ENCODE measurements at regions not wholly inside any gene's neighbourhood (a gene's known extent, or its start where the extent isn't known, plus 50 kb on each side); places are given as distances from the start of the nearest gene placed in this dataset.

DNA sequence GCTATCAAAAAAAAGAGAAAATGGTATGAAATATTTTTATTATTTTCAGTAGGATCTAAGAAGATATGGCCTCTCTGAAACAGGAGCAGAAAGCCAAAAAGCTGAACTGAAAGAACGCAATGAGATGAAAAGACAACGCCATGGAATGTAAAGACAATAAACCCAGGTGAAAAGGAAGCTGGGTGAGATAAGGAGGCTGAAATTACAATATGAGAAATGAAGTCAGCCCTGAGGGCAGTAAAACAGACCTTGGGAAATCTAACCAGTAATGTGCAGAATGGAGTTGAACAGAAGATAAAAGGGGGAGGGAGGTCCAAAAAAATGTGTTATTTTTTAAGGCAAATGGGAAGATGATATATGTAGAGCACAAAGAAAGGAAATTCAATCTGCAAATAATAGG, 265.3 kb downstream of the ENC1 start:
- RAD21 ChIA-PET (ENCODE audit: low non-redundant PET in 1 of 2, low total read pairs in 2 of 2, uncharacterized antibody in 2 of 2, unreplicated experiment in 2 of 2), result no interaction called here
- no peak overlapping the region for H3K4me2 ChIP-seq (ENCODE audit: low read length)
- intact Hi-C loops (cut with micrococcal nuclease), result no loop called here

More for the DNA sequence above, 265.3 kb downstream of the ENC1 start:
- BruUV-seq (replicated peaks), result no TSS peak
- H3K4me3 ChIP-seq (replicated peaks in 1 of 2; ENCODE audit: low read depth in 1 of 2, low read length in 2 of 2), result no peak overlapping the region
- ChIA-PET POLR2A (no interaction called here), CTCF (no interaction called here)
- no peak for TF ChIP-seq YY1 (IDR thresholded peaks at IDR 0.05; ENCODE audit: extremely low read depth, insufficient replicate concordance, low read depth, low read length)
- TF ChIP-seq MAX (IDR thresholded peaks at IDR 0.05), result no peak
- TF ChIP-seq, protein P1, sequence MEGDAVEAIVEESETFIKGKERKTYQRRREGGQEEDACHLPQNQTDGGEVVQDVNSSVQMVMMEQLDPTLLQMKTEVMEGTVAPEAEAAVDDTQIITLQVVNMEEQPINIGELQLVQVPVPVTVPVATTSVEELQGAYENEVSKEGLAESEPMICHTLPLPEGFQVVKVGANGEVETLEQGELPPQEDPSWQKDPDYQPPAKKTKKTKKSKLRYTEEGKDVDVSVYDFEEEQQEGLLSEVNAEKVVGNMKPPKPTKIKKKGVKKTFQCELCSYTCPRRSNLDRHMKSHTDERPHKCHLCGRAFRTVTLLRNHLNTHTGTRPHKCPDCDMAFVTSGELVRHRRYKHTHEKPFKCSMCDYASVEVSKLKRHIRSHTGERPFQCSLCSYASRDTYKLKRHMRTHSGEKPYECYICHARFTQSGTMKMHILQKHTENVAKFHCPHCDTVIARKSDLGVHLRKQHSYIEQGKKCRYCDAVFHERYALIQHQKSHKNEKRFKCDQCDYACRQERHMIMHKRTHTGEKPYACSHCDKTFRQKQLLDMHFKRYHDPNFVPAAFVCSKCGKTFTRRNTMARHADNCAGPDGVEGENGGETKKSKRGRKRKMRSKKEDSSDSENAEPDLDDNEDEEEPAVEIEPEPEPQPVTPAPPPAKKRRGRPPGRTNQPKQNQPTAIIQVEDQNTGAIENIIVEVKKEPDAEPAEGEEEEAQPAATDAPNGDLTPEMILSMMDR (IDR thresholded peaks at IDR 0.05 in 2 of 3, conservative IDR thresholded peaks at IDR 0.05 in 1 of 3; ENCODE audit: borderline replicate concordance in 1 of 3, insufficient read depth in 1 of 3, low read depth in 2 of 3, low read length in 2 of 3), result no peak
- TF ChIP-seq ZFX (IDR thresholded peaks at IDR 0.05), result no peak
- TF ChIP-seq FOSL1 (IDR thresholded peaks at IDR 0.05; ENCODE audit: low read depth), result no peak
- no peak for TF ChIP-seq ELF1 (IDR thresholded peaks at IDR 0.05; ENCODE audit: borderline replicate concordance, low read depth)
- TF ChIP-seq, protein P2, sequence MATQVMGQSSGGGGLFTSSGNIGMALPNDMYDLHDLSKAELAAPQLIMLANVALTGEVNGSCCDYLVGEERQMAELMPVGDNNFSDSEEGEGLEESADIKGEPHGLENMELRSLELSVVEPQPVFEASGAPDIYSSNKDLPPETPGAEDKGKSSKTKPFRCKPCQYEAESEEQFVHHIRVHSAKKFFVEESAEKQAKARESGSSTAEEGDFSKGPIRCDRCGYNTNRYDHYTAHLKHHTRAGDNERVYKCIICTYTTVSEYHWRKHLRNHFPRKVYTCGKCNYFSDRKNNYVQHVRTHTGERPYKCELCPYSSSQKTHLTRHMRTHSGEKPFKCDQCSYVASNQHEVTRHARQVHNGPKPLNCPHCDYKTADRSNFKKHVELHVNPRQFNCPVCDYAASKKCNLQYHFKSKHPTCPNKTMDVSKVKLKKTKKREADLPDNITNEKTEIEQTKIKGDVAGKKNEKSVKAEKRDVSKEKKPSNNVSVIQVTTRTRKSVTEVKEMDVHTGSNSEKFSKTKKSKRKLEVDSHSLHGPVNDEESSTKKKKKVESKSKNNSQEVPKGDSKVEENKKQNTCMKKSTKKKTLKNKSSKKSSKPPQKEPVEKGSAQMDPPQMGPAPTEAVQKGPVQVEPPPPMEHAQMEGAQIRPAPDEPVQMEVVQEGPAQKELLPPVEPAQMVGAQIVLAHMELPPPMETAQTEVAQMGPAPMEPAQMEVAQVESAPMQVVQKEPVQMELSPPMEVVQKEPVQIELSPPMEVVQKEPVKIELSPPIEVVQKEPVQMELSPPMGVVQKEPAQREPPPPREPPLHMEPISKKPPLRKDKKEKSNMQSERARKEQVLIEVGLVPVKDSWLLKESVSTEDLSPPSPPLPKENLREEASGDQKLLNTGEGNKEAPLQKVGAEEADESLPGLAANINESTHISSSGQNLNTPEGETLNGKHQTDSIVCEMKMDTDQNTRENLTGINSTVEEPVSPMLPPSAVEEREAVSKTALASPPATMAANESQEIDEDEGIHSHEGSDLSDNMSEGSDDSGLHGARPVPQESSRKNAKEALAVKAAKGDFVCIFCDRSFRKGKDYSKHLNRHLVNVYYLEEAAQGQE (IDR thresholded peaks at IDR 0.05; ENCODE audit: low read depth), result no peak
- TF ChIP-seq CEBPB (IDR thresholded peaks at IDR 0.05; ENCODE audit: low read depth), result no peak
- no peak for TF ChIP-seq SIN3A (IDR thresholded peaks at IDR 0.05; ENCODE audit: low read depth)
- no peak for TF ChIP-seq SRF (IDR thresholded peaks at IDR 0.05; ENCODE audit: low read depth)
- no peak for TF ChIP-seq CBX3 (IDR thresholded peaks at IDR 0.05; ENCODE audit: low read depth)
- TF ChIP-seq ZNF274 (IDR thresholded peaks at IDR 0.05; ENCODE audit: low read depth, low read length), result no peak
- no peak for TF ChIP-seq EGR1 (IDR thresholded peaks at IDR 0.05; ENCODE audit: low read depth)
- TF ChIP-seq, protein P3, sequence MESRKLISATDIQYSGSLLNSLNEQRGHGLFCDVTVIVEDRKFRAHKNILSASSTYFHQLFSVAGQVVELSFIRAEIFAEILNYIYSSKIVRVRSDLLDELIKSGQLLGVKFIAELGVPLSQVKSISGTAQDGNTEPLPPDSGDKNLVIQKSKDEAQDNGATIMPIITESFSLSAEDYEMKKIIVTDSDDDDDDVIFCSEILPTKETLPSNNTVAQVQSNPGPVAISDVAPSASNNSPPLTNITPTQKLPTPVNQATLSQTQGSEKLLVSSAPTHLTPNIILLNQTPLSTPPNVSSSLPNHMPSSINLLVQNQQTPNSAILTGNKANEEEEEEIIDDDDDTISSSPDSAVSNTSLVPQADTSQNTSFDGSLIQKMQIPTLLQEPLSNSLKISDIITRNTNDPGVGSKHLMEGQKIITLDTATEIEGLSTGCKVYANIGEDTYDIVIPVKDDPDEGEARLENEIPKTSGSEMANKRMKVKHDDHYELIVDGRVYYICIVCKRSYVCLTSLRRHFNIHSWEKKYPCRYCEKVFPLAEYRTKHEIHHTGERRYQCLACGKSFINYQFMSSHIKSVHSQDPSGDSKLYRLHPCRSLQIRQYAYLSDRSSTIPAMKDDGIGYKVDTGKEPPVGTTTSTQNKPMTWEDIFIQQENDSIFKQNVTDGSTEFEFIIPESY (IDR thresholded peaks at IDR 0.05; ENCODE audit: extremely low read depth, insufficient replicate concordance, low read length), result no peak
- no peaks in the 10 kb centered on the region for H3K4me1 ChIP-seq (ENCODE audit: control insufficient read depth in 1 of 2, insufficient read depth in 2 of 2, low read length in 2 of 2)
- H3K27me3 ChIP-seq (ENCODE audit: insufficient read depth, low read length), result no peaks in the 10 kb centered on the region
- H3K27ac ChIP-seq (ENCODE audit: low read depth, low read length), result no peak overlapping the region
- no peak overlapping the region for H3K9ac ChIP-seq (ENCODE audit: low read length)
- no peaks in the 10 kb centered on the region for H3K9me2 ChIP-seq (ENCODE audit: insufficient read depth)
- DNase-seq (ENCODE audit: low read depth, low spot score), result no peak
- no peaks in the 10 kb centered on the region for H3K79me2 ChIP-seq (ENCODE audit: insufficient read depth, low read length)
- no peak overlapping the region for H2AFZ ChIP-seq (ENCODE audit: low read depth, low read length, poor library complexity, severe bottlenecking)
- H3K9me3 ChIP-seq (ENCODE audit: control insufficient read depth in 1 of 2, insufficient read depth in 1 of 2, low read depth in 1 of 2, low read length in 2 of 2), result no peaks in the 10 kb centered on the region
- H3K36me3 ChIP-seq (ENCODE audit: control insufficient read depth in 1 of 2, insufficient read depth in 2 of 2, low read length in 2 of 2), result no peaks in the 10 kb centered on the region
- H4K20me1 ChIP-seq (ENCODE audit: insufficient read depth), result no peaks in the 10 kb centered on the region
- ATAC-seq, result no peak
